ENCODE measurements at regions not wholly inside any gene's neighbourhood (a gene's known extent, or its start where the extent isn't known, plus 50 kb on each side); places are given as distances from the start of the nearest gene placed in this dataset.

DNA sequence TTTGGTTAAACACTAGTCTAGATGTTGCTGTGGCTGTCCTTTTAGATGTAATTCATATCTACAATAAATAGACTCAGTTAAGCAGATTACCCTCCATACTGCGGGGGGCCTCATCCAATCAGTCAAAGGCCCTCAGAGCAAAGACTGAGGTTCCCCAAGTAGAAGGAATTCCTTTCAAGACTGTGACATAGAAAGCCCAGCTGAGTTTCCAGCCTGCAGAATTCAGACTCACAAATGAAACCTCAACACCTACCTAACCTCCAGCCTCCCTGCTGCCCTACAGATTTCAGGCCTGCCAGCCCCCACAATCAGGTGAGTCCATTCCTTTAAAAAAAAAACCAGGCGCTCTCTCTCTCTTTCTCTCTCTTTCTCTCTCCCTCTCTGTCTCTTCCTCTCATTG is 73.6 kb upstream of the NSMCE3 start:
- no peak overlapping the region for H4K5ac ChIP-seq (ENCODE audit: low read depth, low read length)
- no peaks in the 10 kb centered on the region for H3K36me3 ChIP-seq (ENCODE audit: control insufficient read depth, insufficient read depth, low read length)
- H4K8ac ChIP-seq (ENCODE audit: low read depth in 2 of 2, low read length in 2 of 2), result no peak overlapping the region
- H3K4me1 ChIP-seq (ENCODE audit: control insufficient read depth, insufficient read depth, low read length), result no peaks in the 10 kb centered on the region
- no peak overlapping the region for H2BK20ac ChIP-seq (ENCODE audit: low read depth, low read length)
- H3K23ac ChIP-seq (ENCODE audit: low read depth, low read length), result no peak overlapping the region
- ATAC-seq (ENCODE audit: low read depth) (no peak), DNase-seq (no peak)
- no peak overlapping the region for H2BK5ac ChIP-seq (ENCODE audit: low read depth, low read length, poor library complexity, severe bottlenecking)
- H3K18ac ChIP-seq (ENCODE audit: low read depth, low read length), result no peak overlapping the region
- POLR2A ChIA-PET (ENCODE audit: unreplicated experiment), result no interaction called here
- no peak overlapping the region for H3K4me2 ChIP-seq (ENCODE audit: low read depth, low read length)
- no peaks in the 10 kb centered on the region for H4K20me1 ChIP-seq (ENCODE audit: insufficient read depth, low read length)
- no TSS peak for BruUV-seq (replicated peaks)
- WGBS, 2 experiments (ENCODE audit: extremely low coverage in 2 of 2, insufficient read length in 1 of 2), result 86% methylated on average over 1 of the region's 2 CpGs; no CpG with 5 or more reads in 1 of the 2 experiments
- H2BK120ac ChIP-seq (ENCODE audit: low read depth, low read length), result no peak overlapping the region
- H3K4me3 ChIP-seq (ENCODE audit: insufficient read depth, low read depth, low read length), result no peak overlapping the region
- no peak overlapping the region for H2AK5ac ChIP-seq (ENCODE audit: low read depth, low read length)
- H3K56ac ChIP-seq (ENCODE audit: extremely low read depth, insufficient read depth, low read length), result no peak overlapping the region
- H2AK9ac ChIP-seq (replicated peaks; ENCODE audit: low read depth, low read length, poor library complexity), result no peak overlapping the region
- no peaks in the 10 kb centered on the region for H3K9me1 ChIP-seq (ENCODE audit: insufficient read depth, low read length)
- no peak overlapping the region for H3K14ac ChIP-seq (replicated peaks; ENCODE audit: low read depth, low read length)
- no peak overlapping the region for H2AFZ ChIP-seq (replicated peaks; ENCODE audit: low read length, poor library complexity)
- H3K4ac ChIP-seq (ENCODE audit: low read depth, low read length), result no peak overlapping the region
- no peaks in the 10 kb centered on the region for H3K79me1 ChIP-seq (ENCODE audit: low read depth in 1 of 2, low read length in 2 of 2)
- in situ Hi-C loops (cut with MboI; ENCODE audit: low sequenced_read_pairs) (no loop called here), dilution Hi-C loops (cut with HindIII; ENCODE audit: low sequenced_read_pairs, unreplicated experiment) (no loop called here), intact Hi-C loops (cut with micrococcal nuclease) (no loop called here)
- no peaks in the 10 kb centered on the region for H3K9me3 ChIP-seq (ENCODE audit: control insufficient read depth, insufficient read depth, low read length)
- no peak overlapping the region for H2BK15ac ChIP-seq (ENCODE audit: low read depth, low read length)
- CTCF ChIA-PET, result no interaction called here
- H4K91ac ChIP-seq (ENCODE audit: insufficient read depth, low read depth, low read length), result no peak overlapping the region
- no peak overlapping the region for H3K27ac ChIP-seq (ENCODE audit: insufficient read depth, low read length)
- peaks cover 3% of the 10 kb centered on the region for H3K27me3 ChIP-seq (ENCODE audit: control insufficient read depth, insufficient read depth, low read length)
- no peak overlapping the region for H3K9ac ChIP-seq (ENCODE audit: low read depth, low read length)
- TF ChIP-seq, protein P1, sequence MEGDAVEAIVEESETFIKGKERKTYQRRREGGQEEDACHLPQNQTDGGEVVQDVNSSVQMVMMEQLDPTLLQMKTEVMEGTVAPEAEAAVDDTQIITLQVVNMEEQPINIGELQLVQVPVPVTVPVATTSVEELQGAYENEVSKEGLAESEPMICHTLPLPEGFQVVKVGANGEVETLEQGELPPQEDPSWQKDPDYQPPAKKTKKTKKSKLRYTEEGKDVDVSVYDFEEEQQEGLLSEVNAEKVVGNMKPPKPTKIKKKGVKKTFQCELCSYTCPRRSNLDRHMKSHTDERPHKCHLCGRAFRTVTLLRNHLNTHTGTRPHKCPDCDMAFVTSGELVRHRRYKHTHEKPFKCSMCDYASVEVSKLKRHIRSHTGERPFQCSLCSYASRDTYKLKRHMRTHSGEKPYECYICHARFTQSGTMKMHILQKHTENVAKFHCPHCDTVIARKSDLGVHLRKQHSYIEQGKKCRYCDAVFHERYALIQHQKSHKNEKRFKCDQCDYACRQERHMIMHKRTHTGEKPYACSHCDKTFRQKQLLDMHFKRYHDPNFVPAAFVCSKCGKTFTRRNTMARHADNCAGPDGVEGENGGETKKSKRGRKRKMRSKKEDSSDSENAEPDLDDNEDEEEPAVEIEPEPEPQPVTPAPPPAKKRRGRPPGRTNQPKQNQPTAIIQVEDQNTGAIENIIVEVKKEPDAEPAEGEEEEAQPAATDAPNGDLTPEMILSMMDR (conservative IDR thresholded peaks at IDR 0.05; ENCODE audit: low read depth, low read length), result no peak
- no peak for TF ChIP-seq SMC3 (IDR thresholded peaks at IDR 0.05; ENCODE audit: low read depth, low read length)
- no peak for TF ChIP-seq MAZ (IDR thresholded peaks at IDR 0.05; ENCODE audit: borderline replicate concordance, low read depth, low read length)
- no peak for TF ChIP-seq RAD21 (IDR thresholded peaks at IDR 0.05; ENCODE audit: low read length)
- no peak for TF ChIP-seq RCOR1 (IDR thresholded peaks at IDR 0.05; ENCODE audit: insufficient replicate concordance, low read length)
- no peak for TF ChIP-seq RFX5 (IDR thresholded peaks at IDR 0.05; ENCODE audit: low read depth, low read length)
- no peak for TF ChIP-seq MAFK (IDR thresholded peaks at IDR 0.05; ENCODE audit: low read depth, low read length)
- no peak for TF ChIP-seq FOS (IDR thresholded peaks at IDR 0.05; ENCODE audit: low read depth, low read length)
- TF ChIP-seq, protein P2, sequence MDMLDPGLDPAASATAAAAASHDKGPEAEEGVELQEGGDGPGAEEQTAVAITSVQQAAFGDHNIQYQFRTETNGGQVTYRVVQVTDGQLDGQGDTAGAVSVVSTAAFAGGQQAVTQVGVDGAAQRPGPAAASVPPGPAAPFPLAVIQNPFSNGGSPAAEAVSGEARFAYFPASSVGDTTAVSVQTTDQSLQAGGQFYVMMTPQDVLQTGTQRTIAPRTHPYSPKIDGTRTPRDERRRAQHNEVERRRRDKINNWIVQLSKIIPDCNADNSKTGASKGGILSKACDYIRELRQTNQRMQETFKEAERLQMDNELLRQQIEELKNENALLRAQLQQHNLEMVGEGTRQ (IDR thresholded peaks at IDR 0.05; ENCODE audit: low read depth, low read length), result no peak
- TF ChIP-seq, protein P3, sequence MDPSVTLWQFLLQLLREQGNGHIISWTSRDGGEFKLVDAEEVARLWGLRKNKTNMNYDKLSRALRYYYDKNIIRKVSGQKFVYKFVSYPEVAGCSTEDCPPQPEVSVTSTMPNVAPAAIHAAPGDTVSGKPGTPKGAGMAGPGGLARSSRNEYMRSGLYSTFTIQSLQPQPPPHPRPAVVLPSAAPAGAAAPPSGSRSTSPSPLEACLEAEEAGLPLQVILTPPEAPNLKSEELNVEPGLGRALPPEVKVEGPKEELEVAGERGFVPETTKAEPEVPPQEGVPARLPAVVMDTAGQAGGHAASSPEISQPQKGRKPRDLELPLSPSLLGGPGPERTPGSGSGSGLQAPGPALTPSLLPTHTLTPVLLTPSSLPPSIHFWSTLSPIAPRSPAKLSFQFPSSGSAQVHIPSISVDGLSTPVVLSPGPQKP (IDR thresholded peaks at IDR 0.05; ENCODE audit: borderline replicate concordance, low read depth, low read length), result no peak
- TF ChIP-seq POLR2A (IDR thresholded peaks at IDR 0.05; ENCODE audit: low read depth, low read length), result no peak
- no peak for TF ChIP-seq BHLHE40 (IDR thresholded peaks at IDR 0.05; ENCODE audit: low read depth, low read length)
